ENCODE measurements at regions not wholly inside any gene's neighbourhood (a gene's known extent, or its start where the extent isn't known, plus 50 kb on each side); places are given as distances from the start of the nearest gene placed in this dataset.

GRCh38 chr1:218592688-218593087 lies 247.6 kb downstream of the TGFB2 start:
- no peak for DNase-seq (ENCODE audit: low read depth)
- TF ChIP-seq, protein P1, sequence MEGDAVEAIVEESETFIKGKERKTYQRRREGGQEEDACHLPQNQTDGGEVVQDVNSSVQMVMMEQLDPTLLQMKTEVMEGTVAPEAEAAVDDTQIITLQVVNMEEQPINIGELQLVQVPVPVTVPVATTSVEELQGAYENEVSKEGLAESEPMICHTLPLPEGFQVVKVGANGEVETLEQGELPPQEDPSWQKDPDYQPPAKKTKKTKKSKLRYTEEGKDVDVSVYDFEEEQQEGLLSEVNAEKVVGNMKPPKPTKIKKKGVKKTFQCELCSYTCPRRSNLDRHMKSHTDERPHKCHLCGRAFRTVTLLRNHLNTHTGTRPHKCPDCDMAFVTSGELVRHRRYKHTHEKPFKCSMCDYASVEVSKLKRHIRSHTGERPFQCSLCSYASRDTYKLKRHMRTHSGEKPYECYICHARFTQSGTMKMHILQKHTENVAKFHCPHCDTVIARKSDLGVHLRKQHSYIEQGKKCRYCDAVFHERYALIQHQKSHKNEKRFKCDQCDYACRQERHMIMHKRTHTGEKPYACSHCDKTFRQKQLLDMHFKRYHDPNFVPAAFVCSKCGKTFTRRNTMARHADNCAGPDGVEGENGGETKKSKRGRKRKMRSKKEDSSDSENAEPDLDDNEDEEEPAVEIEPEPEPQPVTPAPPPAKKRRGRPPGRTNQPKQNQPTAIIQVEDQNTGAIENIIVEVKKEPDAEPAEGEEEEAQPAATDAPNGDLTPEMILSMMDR (conservative IDR thresholded peaks at IDR 0.05; ENCODE audit: control insufficient read depth, insufficient read depth, low read depth, low read length): no peak
- no peak overlapping the region for H3K4me3 ChIP-seq (ENCODE audit: control insufficient read depth, low read depth, low read length)

DNA sequence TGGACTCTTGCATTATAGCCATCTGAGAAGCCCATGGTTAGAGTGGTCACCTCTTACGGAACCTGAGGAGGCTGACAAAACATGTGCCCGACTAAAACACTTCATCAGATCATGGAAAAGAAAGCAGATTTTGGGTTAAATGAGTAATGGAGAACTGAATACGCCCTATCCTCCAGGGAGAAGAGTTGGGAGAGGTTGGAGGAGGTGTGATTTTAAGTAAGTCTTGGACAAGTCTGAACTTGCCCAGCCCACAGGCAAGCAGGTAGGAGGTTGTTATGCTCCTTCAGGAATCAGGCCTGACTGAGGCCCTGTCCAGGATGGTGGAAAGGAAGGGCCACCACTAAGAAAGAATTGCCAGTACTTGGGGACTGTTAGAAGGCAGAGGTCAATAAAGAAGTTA lies 255.8 kb downstream of the TGFB2 start:
- TF ChIP-seq, protein P1 (conservative IDR thresholded peaks at IDR 0.05; ENCODE audit: control insufficient read depth, insufficient read depth, low read depth, low read length): no peak
- no peak overlapping the region for H3K4me3 ChIP-seq (ENCODE audit: control insufficient read depth, low read depth, low read length)

DNA sequence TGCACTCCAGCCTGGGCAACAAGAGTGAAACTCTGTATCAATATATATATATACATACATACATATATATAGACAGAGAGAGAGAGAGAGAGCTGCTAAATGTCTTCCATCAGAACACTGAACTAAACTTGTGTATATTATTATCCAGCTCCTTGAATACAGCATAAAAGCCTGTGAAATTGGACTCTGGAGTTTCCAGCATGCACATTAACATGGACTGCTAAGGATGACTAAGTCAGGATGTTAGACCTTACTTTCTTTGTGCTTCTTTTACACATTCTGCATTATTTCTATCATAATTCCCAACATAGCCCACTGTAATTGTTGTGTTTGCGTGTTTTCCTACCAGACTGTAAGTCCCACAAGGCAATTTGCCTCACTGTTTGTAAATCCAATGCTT lies 259.1 kb downstream of the TGFB2 start:
- TF ChIP-seq, protein P1 (conservative IDR thresholded peaks at IDR 0.05; ENCODE audit: control insufficient read depth, insufficient read depth, low read depth, low read length): no peak
- no peak for DNase-seq (ENCODE audit: low read depth)
- H3K4me3 ChIP-seq (ENCODE audit: control insufficient read depth, low read depth, low read length): no peak overlapping the region

More for the DNA sequence above, 255.8 kb downstream of the TGFB2 start:
- peak; percentile 33 for DNase-seq (ENCODE audit: low read depth)

DNA sequence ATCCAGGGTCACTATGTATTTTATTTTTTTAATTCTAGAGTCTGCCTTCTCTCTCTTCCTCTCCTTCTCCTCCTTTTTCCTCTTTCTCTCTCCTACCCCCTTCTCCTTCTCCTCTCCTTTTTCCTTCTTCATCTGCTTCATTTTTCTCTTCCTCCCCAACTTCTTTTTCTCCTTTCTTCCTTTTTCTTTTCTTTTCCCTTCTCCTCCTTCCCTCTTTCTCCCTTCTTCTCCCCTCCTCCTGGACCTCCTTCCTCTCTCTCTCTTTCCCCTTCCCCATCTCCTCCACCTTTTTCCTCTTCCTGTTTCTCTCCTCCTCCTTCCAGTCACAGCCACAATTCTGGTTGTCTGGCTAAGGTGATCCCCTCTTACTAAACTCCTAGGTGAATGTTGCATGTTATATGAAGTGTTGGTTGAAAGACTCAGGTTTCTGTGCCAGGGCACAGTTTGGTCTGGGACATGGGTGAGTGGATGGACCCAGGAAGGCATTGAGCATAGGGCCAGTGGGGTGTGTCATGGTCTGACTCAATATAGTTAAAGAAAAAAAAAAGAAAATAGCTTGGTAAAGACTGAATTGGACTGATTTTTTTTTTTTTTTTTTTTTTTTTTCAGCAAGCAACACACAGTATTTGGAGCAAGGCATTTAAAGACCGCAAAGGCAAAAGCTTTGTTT lies 266.9 kb downstream of the TGFB2 start:
- TF ChIP-seq, protein P1 (conservative IDR thresholded peaks at IDR 0.05; ENCODE audit: control insufficient read depth, insufficient read depth, low read depth, low read length): no peak
- no peak for DNase-seq (ENCODE audit: low read depth)
- no peak overlapping the region for H3K4me3 ChIP-seq (ENCODE audit: control insufficient read depth, low read depth, low read length)

DNA sequence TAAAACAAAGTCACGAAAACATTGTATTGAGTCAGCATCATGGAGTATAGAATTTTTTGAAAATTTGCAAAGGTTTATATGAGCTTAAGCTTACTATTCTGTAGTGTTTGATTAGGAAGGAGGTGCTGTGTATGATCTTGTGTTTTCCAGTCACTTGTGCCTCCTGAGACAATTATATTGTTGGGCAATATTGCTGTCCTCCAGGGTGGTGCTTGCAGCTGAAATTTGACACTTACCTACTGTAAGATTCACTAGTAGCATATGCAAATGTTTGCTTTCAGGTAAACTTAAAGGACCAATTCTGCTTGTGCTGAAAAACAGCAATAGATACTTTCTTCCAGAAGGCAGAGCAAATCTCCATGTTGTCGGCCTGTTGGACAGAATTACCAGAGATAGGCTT lies 268.0 kb downstream of the TGFB2 start:
- H3K4me3 ChIP-seq (ENCODE audit: control insufficient read depth, low read depth, low read length): no peak overlapping the region
- TF ChIP-seq, protein P1 (conservative IDR thresholded peaks at IDR 0.05; ENCODE audit: control insufficient read depth, insufficient read depth, low read depth, low read length): no peak
- DNase-seq (ENCODE audit: low read depth): no peak

GRCh38 chr1:218614031-218614430 lies 268.9 kb downstream of the TGFB2 start:
- TF ChIP-seq, protein P1 (conservative IDR thresholded peaks at IDR 0.05; ENCODE audit: control insufficient read depth, insufficient read depth, low read depth, low read length): no peak
- no peak for DNase-seq (ENCODE audit: low read depth)
- no peak overlapping the region for H3K4me3 ChIP-seq (ENCODE audit: control insufficient read depth, low read depth, low read length)

Measured in fibroblast of mammary gland (primary cell).